ENCODE measurements at regions not wholly inside any gene's neighbourhood (a gene's known extent, or its start where the extent isn't known, plus 50 kb on each side); places are given as distances from the start of the nearest gene placed in this dataset.

- TF ChIP-seq CTCF (IDR thresholded peaks at IDR 0.05) (no peak), POLR2A (IDR thresholded peaks at IDR 0.05) (no peak)
Measured at GRCh38 chr10:71911296-71911953, 52.8 kb upstream of the CHST3 start.
